Activated naive CD8-positive, alpha-beta T cell treated with anti-CD3 and anti-CD28 coated beads, Interleukin-2, amount 10 ng/mL, durations not matched to agents 7 days and 5 days (primary cell): ENCODE measurements at regions not wholly inside any gene's neighbourhood (a gene's known extent, or its start where the extent isn't known, plus 50 kb on each side); places are given as distances from the start of the nearest gene placed in this dataset.
A peak's percentile ranks its signal among the peaks of the same experiment; 100 is the strongest.

Experiments used
- ATAC-seq: fragments of 150-1000 bp; cut with Tn5 transposase; one replicate; pipeline ENCODE4 v1.10.0; 2021; ENCODE audit warnings: low read depth, moderate library complexity
- POLR2A ChIA-PET: fragments of 350-600 bp; sonication (Branson Sonifier 250); formaldehyde crosslinking; loops from one replicate; lab custom pipeline; 2021; ENCODE audit warnings: antibody characterized with exemption; lab: Charles Lee
- DNase-seq: peaks from one replicate; pipeline ENCODE4 v3.0.0; 2021
- H3K27ac Mint-ChIP-seq: one replicate; pipeline ENCODE4 v1.8.0; 2022; ENCODE audit warnings: mild to moderate bottlenecking, mixed read lengths
- H3K27me3 Mint-ChIP-seq: one replicate; pipeline ENCODE4 v1.8.0; 2022; ENCODE audit warnings: mild to moderate bottlenecking, moderate library complexity, mixed read lengths
- H3K36me3 Mint-ChIP-seq: one replicate; pipeline ENCODE4 v1.8.0; 2021; ENCODE audit warnings: mild to moderate bottlenecking, mixed read lengths
- H3K4me1 Mint-ChIP-seq: one replicate; pipeline ENCODE4 v1.8.0; 2021; ENCODE audit warnings: mixed read lengths
- H3K4me3 Mint-ChIP-seq: one replicate; pipeline ENCODE4 v1.8.0; 2022; ENCODE audit warnings: mild to moderate bottlenecking, moderate library complexity, mixed read lengths
- H3K9me3 Mint-ChIP-seq: one replicate; pipeline ENCODE4 v1.8.0; 2021; ENCODE audit warnings: mixed read lengths

DNA sequence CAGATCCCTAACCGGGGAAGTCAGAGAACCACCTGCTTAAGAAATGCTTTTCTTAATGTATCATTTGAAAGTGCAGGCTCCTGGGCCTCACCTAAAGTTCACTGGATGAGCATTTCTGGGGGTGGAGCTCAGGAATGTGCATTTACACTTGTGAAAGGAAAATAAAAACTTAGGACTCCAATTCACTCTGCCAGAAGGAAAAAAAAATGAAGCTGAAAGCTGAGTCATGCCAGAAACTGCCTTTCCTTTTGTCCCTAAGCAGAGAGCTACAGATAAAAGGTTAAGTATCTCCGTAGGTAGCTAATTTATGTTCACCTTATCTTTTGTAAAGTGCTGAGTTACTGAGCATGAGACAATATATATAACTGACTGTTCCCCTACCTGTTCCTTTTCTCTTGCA, 229.5 kb upstream of the MEX3C start:
- no peak overlapping the region for H3K27ac Mint-ChIP-seq
- peaks cover 2% of the 10 kb centered on the region for H3K9me3 Mint-ChIP-seq
- DNase-seq (no peak), ATAC-seq (no peak)
- H3K27me3 Mint-ChIP-seq: peaks cover 8% of the 10 kb centered on the region
- H3K4me3 Mint-ChIP-seq: no peak overlapping the region
- H3K36me3 Mint-ChIP-seq: peaks cover 2% of the 10 kb centered on the region
- POLR2A ChIA-PET: no interaction called here
- H3K4me1 Mint-ChIP-seq: peaks cover 8% of the 10 kb centered on the region

DNA sequence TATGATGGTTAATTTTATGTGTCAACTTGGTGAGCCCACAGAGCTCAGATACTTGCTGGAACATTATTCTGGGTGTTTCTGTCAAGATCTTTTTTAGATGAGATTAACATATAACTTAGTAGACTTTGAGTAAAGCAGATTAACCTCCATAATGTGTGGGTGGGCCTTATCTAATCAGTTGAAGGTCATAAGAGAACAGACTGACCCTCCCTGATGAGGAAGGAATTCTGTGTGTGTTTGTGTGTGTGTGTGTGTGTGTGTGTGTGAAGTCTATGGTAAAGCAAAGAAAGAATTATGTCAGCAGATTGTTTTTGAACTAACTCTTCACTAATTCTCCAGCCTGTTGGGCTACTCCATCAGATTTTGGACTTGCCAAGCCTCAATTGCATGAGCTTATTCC, 232.2 kb upstream of the MEX3C start:
- Mint-ChIP-seq H3K36me3 (peaks cover 4% of the 10 kb centered on the region), H3K27me3 (peaks cover 19% of the 10 kb centered on the region), H3K4me1 (peaks cover 8% of the 10 kb centered on the region), H3K9me3 (peaks cover 2% of the 10 kb centered on the region), H3K27ac (no peak overlapping the region), H3K4me3 (no peak overlapping the region)
- no peak for ATAC-seq
- POLR2A ChIA-PET: no interaction called here
- DNase-seq: no peak

DNA sequence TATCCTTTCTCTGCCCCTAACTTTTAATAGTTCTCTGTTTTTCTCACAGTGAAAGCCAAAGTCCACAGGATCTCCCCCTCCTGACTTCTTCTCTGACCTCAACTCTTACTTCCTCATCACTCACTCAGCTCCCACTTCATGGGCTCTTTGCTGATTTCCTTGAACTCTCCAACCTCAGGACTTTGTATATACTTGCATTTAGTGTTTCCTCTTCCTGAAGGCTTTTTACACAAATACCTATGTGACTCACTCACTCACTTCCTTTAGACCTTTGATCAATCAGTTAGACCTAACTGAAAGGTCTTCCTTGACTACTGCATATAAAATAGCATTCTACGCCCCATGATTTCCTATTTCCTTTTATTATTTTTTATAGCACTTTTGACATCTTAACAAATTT, 233.1 kb upstream of the MEX3C start:
- peak overlapping the region; percentile 2 for H3K4me3 Mint-ChIP-seq
- DNase-seq: no peak
- peak overlapping the region; percentile 11 for H3K27ac Mint-ChIP-seq
- ATAC-seq: peak; percentile 74
- H3K27me3 Mint-ChIP-seq: peaks cover 19% of the 10 kb centered on the region
- H3K9me3 Mint-ChIP-seq: peaks cover 2% of the 10 kb centered on the region
- POLR2A ChIA-PET: no interaction called here
- H3K36me3 Mint-ChIP-seq: peaks cover 4% of the 10 kb centered on the region
- peaks cover 8% of the 10 kb centered on the region for H3K4me1 Mint-ChIP-seq

DNA sequence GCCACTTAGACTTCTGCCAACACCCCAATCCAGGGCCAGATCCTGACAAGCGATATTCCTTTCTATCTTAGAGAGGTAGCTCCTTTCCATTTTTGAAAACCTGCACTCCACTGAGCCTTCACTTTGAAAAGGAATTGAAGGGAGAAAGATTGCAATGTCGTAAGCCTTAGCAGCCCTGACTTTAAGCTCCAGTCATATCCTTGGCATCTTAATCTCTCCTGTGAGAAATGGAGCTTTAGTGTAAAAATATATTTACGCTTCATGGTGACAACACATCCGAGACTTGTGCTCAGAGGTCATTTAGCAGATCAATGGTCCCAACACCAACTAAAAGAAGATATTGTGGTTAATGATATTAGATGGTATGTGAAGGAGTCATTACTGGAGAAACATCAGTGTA, 235.8 kb upstream of the MEX3C start:
- peaks cover 3% of the 10 kb centered on the region for H3K9me3 Mint-ChIP-seq
- H3K4me1 Mint-ChIP-seq: peaks cover 21% of the 10 kb centered on the region
- peaks cover 33% of the 10 kb centered on the region for H3K27me3 Mint-ChIP-seq
- ATAC-seq: no peak
- DNase-seq: no peak
- H3K36me3 Mint-ChIP-seq: peaks cover 4% of the 10 kb centered on the region
- no peak overlapping the region for H3K27ac Mint-ChIP-seq
- POLR2A ChIA-PET: no interaction called here
- no peak overlapping the region for H3K4me3 Mint-ChIP-seq

DNA sequence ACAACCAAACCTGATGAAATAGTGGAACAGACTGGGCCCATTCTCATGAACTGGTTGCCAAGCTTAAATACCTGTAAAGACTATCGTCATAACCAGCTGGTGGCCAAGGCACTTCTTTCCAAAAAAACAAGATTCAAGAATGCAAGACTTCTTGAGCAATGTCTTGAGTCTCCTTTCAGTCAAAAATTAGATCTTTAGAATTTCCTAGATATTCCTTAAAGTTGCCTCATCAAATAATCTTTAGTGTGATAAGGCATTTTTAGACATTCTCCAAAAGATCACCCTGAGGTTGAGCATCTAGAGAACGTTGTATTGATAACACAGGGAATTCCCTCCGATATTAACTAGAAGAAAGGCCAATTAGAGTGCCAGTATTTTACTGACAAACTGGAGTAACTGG, 236.4 kb upstream of the MEX3C start:
- Mint-ChIP-seq H3K27me3 (peaks cover 32% of the 10 kb centered on the region), H3K4me1 (peaks cover 27% of the 10 kb centered on the region), H3K36me3 (peaks cover 3% of the 10 kb centered on the region), H3K9me3 (peaks cover 3% of the 10 kb centered on the region), H3K27ac (no peak overlapping the region), H3K4me3 (no peak overlapping the region)
- DNase-seq (no peak), ATAC-seq (no peak)
- POLR2A ChIA-PET: no interaction called here

DNA sequence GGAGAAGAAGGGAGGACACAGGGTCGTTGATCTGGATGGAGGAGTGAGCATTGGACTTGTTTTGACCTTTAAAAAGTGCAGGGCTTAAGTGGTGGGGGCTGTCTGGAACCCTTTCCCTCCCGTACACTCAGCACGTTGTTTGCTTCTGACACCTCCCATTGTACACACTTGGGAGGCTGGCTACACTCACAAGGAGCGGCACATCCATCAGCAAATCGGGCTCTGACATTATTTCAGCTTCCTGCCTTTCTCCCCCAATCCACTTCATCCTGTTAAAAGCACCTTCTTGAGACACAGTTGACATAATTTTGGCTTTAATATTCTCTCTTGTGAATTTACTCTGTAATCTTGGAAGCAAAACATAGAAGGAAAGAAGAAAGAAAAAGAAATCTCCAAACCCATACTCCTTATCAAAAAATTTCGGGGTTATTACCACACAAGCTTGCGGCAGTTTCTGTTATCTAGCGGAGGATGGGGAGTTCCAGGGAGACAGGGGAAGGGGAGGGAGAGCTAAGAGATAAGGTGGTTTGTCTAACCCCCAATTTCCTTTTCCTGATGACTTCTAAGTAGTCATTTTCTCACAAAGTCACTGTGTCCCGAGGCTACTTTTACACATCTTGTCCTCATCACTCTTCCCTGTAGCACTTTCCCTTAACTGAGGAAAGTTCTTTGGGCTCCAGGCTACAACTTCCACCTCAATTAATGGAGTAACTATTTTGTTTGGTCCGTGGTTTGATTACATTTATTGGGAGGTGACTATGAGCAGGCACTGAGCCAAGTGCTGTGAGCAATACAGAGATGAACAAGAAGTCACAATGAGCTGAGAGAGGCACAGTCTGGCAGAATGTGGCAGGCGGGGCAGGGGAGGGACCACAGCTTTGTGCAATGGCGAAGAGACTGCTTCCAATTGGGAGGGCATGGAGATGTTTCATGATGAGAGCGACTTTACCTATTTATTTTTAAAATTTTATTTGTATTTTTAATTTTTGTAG, 240.1 kb upstream of the MEX3C start:
- Mint-ChIP-seq H3K27me3 (peaks cover 35% of the 10 kb centered on the region), H3K4me1 (peaks cover 28% of the 10 kb centered on the region), H3K4me3 (peak overlapping the region; percentile 70), H3K27ac (no peak overlapping the region), H3K9me3 (peaks cover 2% of the 10 kb centered on the region), H3K36me3 (no peaks in the 10 kb centered on the region)
- DNase-seq (no peak), ATAC-seq (no peak)
- POLR2A ChIA-PET: no interaction called here

DNA sequence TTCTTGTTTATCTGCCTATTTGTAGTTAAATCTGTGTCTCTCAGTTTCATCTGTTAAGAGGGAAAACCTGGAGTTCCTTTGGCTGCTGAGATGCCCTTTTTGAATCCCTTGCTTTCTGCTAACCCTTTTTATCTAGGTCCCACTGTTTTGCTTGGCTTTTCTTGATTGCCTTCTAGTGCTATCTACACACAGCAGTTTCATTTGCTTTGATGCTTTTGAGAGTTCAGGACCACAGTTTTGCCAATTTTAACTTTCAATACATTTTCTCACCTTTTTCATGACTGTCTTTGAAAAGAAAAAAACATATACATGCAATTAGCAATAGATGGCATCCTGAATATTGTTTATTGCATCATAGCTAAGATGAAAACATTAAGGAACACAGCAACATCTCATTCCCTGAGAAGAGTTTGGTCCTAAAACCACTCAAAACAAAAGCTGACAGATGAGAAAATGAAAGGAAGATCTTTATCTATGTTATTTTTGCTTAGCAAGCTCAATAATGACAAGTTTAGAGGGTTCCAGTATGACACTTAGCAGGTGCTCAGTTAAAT, 241.4 kb upstream of the MEX3C start:
- H3K4me3 Mint-ChIP-seq: no peak overlapping the region
- no peak for DNase-seq
- POLR2A ChIA-PET: no interaction called here
- peaks cover 28% of the 10 kb centered on the region for H3K4me1 Mint-ChIP-seq
- peak overlapping the region; percentile 9 for H3K27ac Mint-ChIP-seq
- ATAC-seq: no peak
- H3K36me3 Mint-ChIP-seq: no peaks in the 10 kb centered on the region
- H3K27me3 Mint-ChIP-seq: peaks cover 40% of the 10 kb centered on the region
- H3K9me3 Mint-ChIP-seq: peaks cover 2% of the 10 kb centered on the region

DNA sequence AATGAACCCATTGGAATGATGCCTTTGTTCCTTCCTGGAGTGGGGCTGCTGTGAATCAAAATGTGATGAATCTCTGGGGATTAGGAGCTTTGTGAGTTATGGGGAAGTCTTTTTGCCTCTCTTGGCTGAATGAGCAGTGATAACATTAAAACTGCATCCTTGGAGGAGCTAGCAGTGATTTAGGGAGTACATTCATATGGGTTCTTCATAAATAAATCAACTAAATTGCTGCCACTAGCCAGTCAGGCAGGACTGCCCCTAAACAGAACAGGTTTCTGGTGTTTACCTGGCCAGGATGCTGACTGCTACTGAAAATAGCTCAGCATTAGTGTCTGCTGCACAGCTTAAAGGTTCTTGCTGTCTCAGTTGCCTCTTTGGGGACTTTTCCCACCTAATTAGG, 244.5 kb upstream of the MEX3C start:
- H3K4me1 Mint-ChIP-seq: peaks cover 24% of the 10 kb centered on the region
- no peaks in the 10 kb centered on the region for H3K36me3 Mint-ChIP-seq
- H3K27ac Mint-ChIP-seq: no peak overlapping the region
- no peaks in the 10 kb centered on the region for H3K9me3 Mint-ChIP-seq
- DNase-seq (no peak), ATAC-seq (no peak)
- H3K27me3 Mint-ChIP-seq: peaks cover 40% of the 10 kb centered on the region
- POLR2A ChIA-PET: no interaction called here
- no peak overlapping the region for H3K4me3 Mint-ChIP-seq

DNA sequence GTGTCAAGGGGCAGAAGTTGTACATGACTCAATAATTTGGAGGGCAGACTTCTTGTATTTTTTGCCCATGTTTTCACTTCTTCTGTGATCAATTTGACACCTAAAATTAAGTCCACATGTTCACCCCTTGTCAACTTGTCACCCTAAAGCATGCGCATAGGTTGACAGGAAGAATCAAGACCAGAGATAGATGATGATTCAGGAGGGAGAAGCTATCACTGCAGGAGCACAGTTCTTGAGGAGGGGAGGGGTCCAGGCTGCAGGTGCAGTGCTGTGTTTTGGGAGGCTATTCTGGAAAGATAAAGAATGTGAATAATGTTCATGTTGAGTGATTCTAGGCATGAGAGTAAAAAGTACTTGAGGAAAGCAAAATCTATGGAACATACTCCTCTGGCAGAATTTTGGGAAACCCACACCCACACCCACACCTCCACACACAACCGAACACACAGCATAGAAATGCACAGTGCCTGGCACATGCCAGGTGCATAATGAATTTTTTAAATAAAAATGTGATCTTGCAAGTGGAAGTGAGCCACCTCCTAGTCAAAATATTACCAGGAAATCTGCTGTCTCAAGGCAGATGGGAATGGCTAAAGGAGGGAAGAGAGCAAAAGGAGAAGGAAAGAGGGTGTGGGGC, 249.2 kb upstream of the MEX3C start:
- no peak for DNase-seq
- no peak for ATAC-seq
- Mint-ChIP-seq H3K27ac (no peak overlapping the region), H3K4me1 (no peaks in the 10 kb centered on the region), H3K9me3 (no peaks in the 10 kb centered on the region), H3K36me3 (no peaks in the 10 kb centered on the region), H3K4me3 (no peak overlapping the region), H3K27me3 (peaks cover 36% of the 10 kb centered on the region)
- POLR2A ChIA-PET: no interaction called here

DNA sequence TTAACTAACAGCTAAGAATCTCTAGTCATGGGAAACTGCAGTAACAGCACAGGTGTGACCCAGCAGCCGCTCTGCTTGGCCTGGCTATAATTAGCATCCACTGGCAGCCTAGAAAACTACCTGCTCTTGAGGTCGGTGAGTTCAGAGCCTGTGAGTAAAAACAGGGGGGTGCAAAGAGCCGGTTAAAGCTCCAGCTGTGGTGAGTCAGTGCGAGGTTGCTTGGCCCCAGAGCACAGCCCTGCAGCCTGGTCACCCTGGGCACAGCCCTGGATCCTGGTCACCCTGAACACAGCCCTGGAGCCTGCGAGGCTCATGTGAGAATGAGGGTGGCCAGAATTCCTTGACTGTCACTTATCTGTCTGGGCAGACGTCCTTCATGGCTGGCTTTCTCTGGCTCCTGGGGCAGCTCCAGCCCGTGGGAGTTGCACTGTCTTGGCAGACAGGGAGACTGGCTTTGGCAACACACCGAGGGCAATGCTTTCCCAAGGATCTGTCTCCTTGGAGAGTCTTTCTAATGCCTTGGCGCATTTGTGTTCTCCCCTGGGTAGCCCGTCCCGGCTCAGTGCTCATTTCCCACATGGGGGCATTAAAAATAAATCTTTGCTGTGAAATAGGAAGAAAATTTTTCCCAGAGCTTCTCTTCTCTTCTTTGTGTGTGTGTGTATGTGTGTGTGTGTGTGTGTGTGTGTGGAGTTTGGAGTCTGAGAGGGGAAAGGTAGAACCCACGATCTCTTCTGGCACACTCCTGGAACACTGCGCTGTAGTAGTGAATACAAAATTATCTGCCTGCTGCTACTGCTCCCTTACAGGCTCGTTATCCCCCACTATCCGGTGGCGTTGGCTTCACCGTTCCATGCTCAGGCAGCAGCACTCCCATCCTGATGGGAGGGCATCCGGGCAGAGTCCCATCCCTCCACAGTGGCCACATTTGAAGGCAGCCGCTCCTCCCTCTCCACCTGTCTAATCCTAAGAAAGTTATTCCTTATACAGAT, 250.2 kb upstream of the MEX3C start:
- Mint-ChIP-seq H3K4me1 (no peaks in the 10 kb centered on the region), H3K4me3 (no peak overlapping the region), H3K27ac (no peak overlapping the region), H3K9me3 (no peaks in the 10 kb centered on the region), H3K27me3 (peaks cover 30% of the 10 kb centered on the region), H3K36me3 (no peaks in the 10 kb centered on the region)
- POLR2A ChIA-PET: no interaction called here
- ATAC-seq (no peak), DNase-seq (no peak)

DNA sequence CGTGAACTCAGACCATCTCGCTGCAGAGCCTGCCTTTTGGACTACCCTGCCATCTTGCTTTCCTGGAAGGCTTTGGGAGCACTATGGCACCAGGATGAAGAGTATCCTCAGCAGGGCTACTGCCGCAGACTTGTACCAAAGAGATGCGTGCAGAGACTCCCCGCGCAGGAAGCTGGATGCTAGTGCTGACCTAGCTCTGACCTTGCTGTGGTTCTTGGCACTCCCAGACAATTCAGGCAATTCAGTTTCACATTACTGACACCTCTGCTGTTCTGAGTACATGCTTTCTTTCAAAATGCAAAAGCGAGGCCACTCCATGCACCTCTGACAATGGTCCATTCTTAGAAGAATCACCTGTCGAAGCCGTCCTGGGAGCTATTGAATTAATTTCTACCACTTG, 251.5 kb upstream of the MEX3C start:
- POLR2A ChIA-PET: no interaction called here
- Mint-ChIP-seq H3K4me3 (no peak overlapping the region), H3K9me3 (no peaks in the 10 kb centered on the region), H3K4me1 (no peaks in the 10 kb centered on the region), H3K36me3 (no peaks in the 10 kb centered on the region), H3K27ac (no peak overlapping the region), H3K27me3 (peaks cover 22% of the 10 kb centered on the region)
- ATAC-seq (no peak), DNase-seq (no peak)

DNA sequence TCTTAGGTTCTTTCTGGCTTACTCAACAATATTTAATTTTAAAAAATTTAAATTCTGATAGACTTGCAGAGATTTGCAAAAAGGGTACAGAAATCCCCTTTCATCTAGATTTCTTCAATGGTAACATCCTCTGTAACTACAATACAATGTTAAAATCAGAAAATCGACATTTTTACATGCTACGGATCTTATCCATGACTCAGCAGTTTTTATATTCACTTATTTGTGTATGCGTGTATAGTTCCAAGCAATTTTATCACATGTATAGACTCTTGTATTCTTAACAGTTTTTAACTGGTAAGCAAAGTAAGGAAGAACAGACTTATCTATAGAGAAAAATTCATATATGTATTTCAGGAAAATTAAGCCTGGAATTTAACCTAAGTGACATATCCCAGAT, 256.1 kb upstream of the MEX3C start:
- no peaks in the 10 kb centered on the region for H3K36me3 Mint-ChIP-seq
- POLR2A ChIA-PET: no interaction called here
- no peak for ATAC-seq
- no peak overlapping the region for H3K4me3 Mint-ChIP-seq
- H3K9me3 Mint-ChIP-seq: no peaks in the 10 kb centered on the region
- peaks cover 21% of the 10 kb centered on the region for H3K27me3 Mint-ChIP-seq
- H3K27ac Mint-ChIP-seq: no peak overlapping the region
- H3K4me1 Mint-ChIP-seq: no peaks in the 10 kb centered on the region
- no peak for DNase-seq

DNA sequence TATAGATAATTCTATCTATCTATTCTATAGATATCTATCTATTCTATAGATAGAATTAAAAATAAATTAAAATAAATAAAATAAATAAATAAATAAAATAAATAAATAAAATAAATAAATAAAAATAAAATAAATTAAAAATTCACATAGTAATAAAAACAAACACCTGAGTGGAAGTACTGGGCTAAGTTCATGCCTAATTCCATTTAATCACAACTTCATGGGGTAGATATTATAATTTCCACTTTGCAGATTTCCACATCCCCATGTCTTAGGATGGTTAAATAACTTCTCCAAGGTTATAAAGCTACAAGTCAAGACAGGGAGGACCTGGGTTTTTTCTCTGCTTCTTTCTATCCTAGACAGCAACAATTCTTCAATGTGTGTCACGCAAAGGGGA, 261.4 kb upstream of the MEX3C start:
- POLR2A ChIA-PET: no interaction called here

More for the DNA sequence above, 261.4 kb upstream of the MEX3C start:
- Mint-ChIP-seq H3K9me3 (peaks cover 2% of the 10 kb centered on the region), H3K4me3 (no peak overlapping the region), H3K36me3 (no peaks in the 10 kb centered on the region), H3K27me3 (peaks cover 28% of the 10 kb centered on the region), H3K27ac (no peak overlapping the region), H3K4me1 (no peaks in the 10 kb centered on the region)
- DNase-seq (no peak), ATAC-seq (no peak)
